OCI-LY1 (cell line): ENCODE measurements at regions not wholly inside any gene's neighbourhood (a gene's known extent, or its start where the extent isn't known, plus 50 kb on each side); places are given as distances from the start of the nearest gene placed in this dataset.

Source experiments
- H2AFZ ChIP-seq: fragments of 200-600 bp; sonication (generic), shearing (Covaris generic); 2 replicates; pipeline ENCODE4 v1.6.0; 2014; ENCODE audit warnings: antibody characterized with exemption, mild to moderate bottlenecking, low read length
- H3F3A ChIP-seq: fragments of 200-600 bp; sonication (generic), shearing (Covaris generic); 2 replicates; pipeline ENCODE4 v1.6.0; 2014; ENCODE audit warnings: mild to moderate bottlenecking, antibody characterized with exemption, low read length, moderate library complexity; ENCODE audit not compliant: insufficient read depth
- H3K27ac ChIP-seq: fragments of 200-600 bp; sonication (generic); 2 replicates; pipeline ENCODE4 v1.5.1; 2014; ENCODE audit warnings: low read length, mixed run types, mild to moderate bottlenecking, low read depth; ENCODE audit not compliant: poor library complexity, severe bottlenecking
- H3K27me3 ChIP-seq: fragments of 200-600 bp; sonication (generic); 2 replicates; pipeline ENCODE4 v1.6.0; 2014; ENCODE audit warnings: antibody characterized with exemption, mild to moderate bottlenecking, low read length, moderate library complexity; ENCODE audit not compliant: insufficient read depth
- H3K36me3 ChIP-seq: fragments of 200-600 bp; sonication (generic); 2 replicates; pipeline ENCODE4 v1.6.1; 2014; ENCODE audit warnings: mild to moderate bottlenecking, antibody characterized with exemption, low read length, moderate library complexity, mixed read lengths; ENCODE audit not compliant: insufficient read depth
- H3K4me1 ChIP-seq: fragments of 200-600 bp; sonication (generic); 2 replicates; pipeline ENCODE4 v1.5.1; 2014; ENCODE audit warnings: mild to moderate bottlenecking, low read length, moderate library complexity; ENCODE audit not compliant: insufficient read depth, severe bottlenecking
- H3K4me2 ChIP-seq: fragments of 200-600 bp; sonication (generic), shearing (Covaris generic); 2 replicates; pipeline ENCODE4 v1.6.1; 2014; ENCODE audit warnings: low read length
- H3K4me3 ChIP-seq: fragments of 200-600 bp; sonication (generic); 2 replicates; pipeline ENCODE4 v1.5.1; 2014; ENCODE audit warnings: low read length, low read depth, mild to moderate bottlenecking, mixed read lengths; ENCODE audit not compliant: poor library complexity, severe bottlenecking
- H3K79me2 ChIP-seq: fragments of 200-600 bp; shearing (Covaris generic); 2 replicates; pipeline ENCODE4 v1.6.1; 2016; ENCODE audit warnings: mixed run types, low read length, mixed read lengths; ENCODE audit not compliant: insufficient read depth
- H3K9ac ChIP-seq: fragments of 200-600 bp; sonication (generic), shearing (Covaris generic); 2 replicates; pipeline ENCODE4 v1.6.1; 2014; ENCODE audit warnings: mild to moderate bottlenecking, low read length, mixed read lengths
- H3K9me2 ChIP-seq: fragments of 200-600 bp; sonication (generic), shearing (Covaris generic); 2 replicates; pipeline ENCODE4 v1.6.1; 2014; ENCODE audit warnings: low read depth, mild to moderate bottlenecking, low read length, mixed read lengths
- H3K9me3 ChIP-seq: fragments of 200-600 bp; shearing (Covaris generic); 2 replicates; pipeline ENCODE4 v1.6.1; 2014; ENCODE audit warnings: low read length, mixed read lengths
- H4K20me1 ChIP-seq: fragments of 200-600 bp; sonication (generic), shearing (Covaris generic); 2 replicates; pipeline ENCODE4 v1.6.0; 2016; ENCODE audit warnings: mild to moderate bottlenecking, low read length; ENCODE audit not compliant: insufficient read depth
- EZH2 ChIP-seq: fragments of 200-600 bp; sonication (generic), shearing (Covaris generic); IDR thresholded peaks from 2 replicates; pipeline ENCODE4 v1.8.0; 2017; ENCODE audit warnings: borderline replicate concordance, mixed run types, mild to moderate bottlenecking, antibody characterized with exemption, low read length, moderate library complexity, mixed read lengths
- TF ChIP-seq, protein P1 (sequence below): fragments of 200-600 bp; sonication (generic), shearing (Covaris generic); IDR thresholded peaks from 2 replicates; pipeline ENCODE4 v1.5.1; 2017; ENCODE audit warnings: mild to moderate bottlenecking, antibody characterized with exemption, low read length, moderate library complexity, mixed read lengths

DNA sequence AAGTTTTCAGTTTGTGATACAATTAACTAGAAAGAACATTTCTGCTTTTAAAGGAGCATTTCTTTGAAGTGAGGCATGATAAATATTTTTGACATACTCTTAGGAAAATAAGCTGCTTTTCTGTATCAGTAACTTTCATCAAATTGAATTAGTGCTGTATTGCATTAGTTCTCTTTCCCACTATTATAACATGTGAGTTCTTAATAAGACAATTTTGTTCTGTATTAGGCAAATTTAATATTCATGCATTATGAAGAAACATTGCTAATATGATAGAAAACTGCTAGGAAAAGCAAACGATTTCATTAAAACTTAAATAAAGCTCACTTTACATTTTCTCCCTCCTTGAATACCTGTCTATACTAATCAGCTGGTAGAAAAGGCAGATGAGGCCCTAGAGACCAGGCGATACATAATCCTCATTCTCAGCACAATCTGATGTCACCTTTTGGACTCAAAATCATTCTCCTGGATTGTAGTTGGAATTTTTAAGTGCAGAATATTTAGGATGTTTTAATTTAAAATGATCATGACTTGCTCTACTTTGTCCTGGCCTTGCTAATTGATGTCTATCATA lies 1636.8 kb downstream of the PCDH9 start:
- Histone ChIP-seq H4K20me1 (no peaks in the 10 kb centered on the region), H3K9me2 (no peaks in the 10 kb centered on the region), H3K79me2 (no peaks in the 10 kb centered on the region), H3F3A (no peaks in the 10 kb centered on the region), H2AFZ (no peak overlapping the region), H3K27ac (no peak overlapping the region), H3K36me3 (no peaks in the 10 kb centered on the region), H3K27me3 (no peaks in the 10 kb centered on the region), H3K4me1 (peaks cover 6% of the 10 kb centered on the region), H3K9ac (no peak overlapping the region), H3K4me3 (no peak overlapping the region), H3K9me3 (no peaks in the 10 kb centered on the region), H3K4me2 (no peak overlapping the region)
- TF ChIP-seq EZH2, result no peak
- TF ChIP-seq, protein P1, sequence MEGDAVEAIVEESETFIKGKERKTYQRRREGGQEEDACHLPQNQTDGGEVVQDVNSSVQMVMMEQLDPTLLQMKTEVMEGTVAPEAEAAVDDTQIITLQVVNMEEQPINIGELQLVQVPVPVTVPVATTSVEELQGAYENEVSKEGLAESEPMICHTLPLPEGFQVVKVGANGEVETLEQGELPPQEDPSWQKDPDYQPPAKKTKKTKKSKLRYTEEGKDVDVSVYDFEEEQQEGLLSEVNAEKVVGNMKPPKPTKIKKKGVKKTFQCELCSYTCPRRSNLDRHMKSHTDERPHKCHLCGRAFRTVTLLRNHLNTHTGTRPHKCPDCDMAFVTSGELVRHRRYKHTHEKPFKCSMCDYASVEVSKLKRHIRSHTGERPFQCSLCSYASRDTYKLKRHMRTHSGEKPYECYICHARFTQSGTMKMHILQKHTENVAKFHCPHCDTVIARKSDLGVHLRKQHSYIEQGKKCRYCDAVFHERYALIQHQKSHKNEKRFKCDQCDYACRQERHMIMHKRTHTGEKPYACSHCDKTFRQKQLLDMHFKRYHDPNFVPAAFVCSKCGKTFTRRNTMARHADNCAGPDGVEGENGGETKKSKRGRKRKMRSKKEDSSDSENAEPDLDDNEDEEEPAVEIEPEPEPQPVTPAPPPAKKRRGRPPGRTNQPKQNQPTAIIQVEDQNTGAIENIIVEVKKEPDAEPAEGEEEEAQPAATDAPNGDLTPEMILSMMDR, result no peak

DNA sequence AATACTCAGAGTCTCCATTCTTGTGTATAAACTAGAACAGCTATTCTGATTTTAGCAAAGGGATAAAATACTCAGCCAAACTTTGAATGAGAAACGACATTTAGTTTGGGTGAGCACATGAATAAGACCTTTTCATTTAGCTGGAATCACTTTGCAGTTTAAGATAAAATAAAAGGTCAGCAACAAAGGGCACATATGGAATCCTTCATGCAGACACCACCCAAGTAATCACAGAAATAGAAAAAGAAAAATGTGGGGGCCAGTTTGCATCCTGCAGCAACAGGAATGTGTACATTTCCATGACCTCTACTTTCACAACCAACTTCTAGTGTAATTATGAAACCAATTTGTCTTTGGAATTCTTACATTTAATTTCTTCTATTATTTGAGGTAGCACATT lies 1637.4 kb downstream of the PCDH9 start:
- H3K4me2 ChIP-seq, result no peak overlapping the region
- TF ChIP-seq, protein P1, result no peak
- no peak for TF ChIP-seq EZH2
- H3K9me2 ChIP-seq, result no peaks in the 10 kb centered on the region
- H3K4me1 ChIP-seq, result peaks cover 6% of the 10 kb centered on the region
- no peak overlapping the region for H3K4me3 ChIP-seq
- H2AFZ ChIP-seq, result peak overlapping the region; percentile 4; the same call in 1 of the 2 replicates
- H3F3A ChIP-seq, result no peaks in the 10 kb centered on the region
- H4K20me1 ChIP-seq, result no peaks in the 10 kb centered on the region
- no peaks in the 10 kb centered on the region for H3K27me3 ChIP-seq
- no peaks in the 10 kb centered on the region for H3K79me2 ChIP-seq
- no peak overlapping the region for H3K9ac ChIP-seq
- no peaks in the 10 kb centered on the region for H3K9me3 ChIP-seq
- no peaks in the 10 kb centered on the region for H3K36me3 ChIP-seq
- H3K27ac ChIP-seq, result no peak overlapping the region

DNA sequence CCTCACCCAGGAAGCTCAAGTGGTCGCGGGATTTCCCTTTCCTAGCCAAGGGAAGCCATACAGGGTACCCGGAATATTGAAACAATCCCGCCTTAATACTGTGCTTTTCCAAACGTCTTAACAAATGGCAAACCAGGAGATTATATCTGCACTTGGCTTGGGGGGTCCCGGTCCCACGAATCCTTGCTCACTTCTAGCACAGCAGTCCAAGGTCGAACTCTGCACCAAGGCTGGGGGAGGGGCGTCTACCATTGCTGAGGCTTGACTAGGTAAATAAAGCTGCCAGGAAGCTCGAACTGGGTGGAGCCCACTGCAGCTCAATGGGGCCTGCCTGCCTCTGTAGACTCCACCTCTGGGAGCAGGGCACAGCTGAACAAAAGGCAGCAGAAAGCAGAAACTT lies 1644.8 kb downstream of the PCDH9 start:
- H3K36me3 ChIP-seq, result no peaks in the 10 kb centered on the region
- H3K4me2 ChIP-seq, result peak overlapping the region; percentile 21; the same call in 1 of the 2 replicates
- H4K20me1 ChIP-seq, result no peaks in the 10 kb centered on the region
- H3K9me3 ChIP-seq, result no peaks in the 10 kb centered on the region; the same call in 1 of the 2 replicates
- H3K27ac ChIP-seq, result no peak overlapping the region
- no peak for TF ChIP-seq EZH2
- TF ChIP-seq, protein P1, result no peak
- H3K79me2 ChIP-seq, result no peaks in the 10 kb centered on the region
- peak overlapping the region; percentile 97 for H2AFZ ChIP-seq
- H3K4me3 ChIP-seq, result peak overlapping the region; percentile 24
- peaks cover 38% of the 10 kb centered on the region for H3K4me1 ChIP-seq
- no peaks in the 10 kb centered on the region for H3K9me2 ChIP-seq
- H3F3A ChIP-seq, result no peaks in the 10 kb centered on the region
- H3K9ac ChIP-seq, result no peak overlapping the region
- no peaks in the 10 kb centered on the region for H3K27me3 ChIP-seq
